Inflammatory macrophage treated with lipopolysaccharide for 4 hours (primary cell): ENCODE measurements at regions not wholly inside any gene's neighbourhood (a gene's known extent, or its start where the extent isn't known, plus 50 kb on each side); places are given as distances from the start of the nearest gene placed in this dataset.
A peak's percentile ranks its signal among the peaks of the same experiment; 100 is the strongest.

Experiments used
- DNase-seq: peaks from one replicate; pipeline ENCODE4 v3.0.0-alpha.2; 2020

DNA sequence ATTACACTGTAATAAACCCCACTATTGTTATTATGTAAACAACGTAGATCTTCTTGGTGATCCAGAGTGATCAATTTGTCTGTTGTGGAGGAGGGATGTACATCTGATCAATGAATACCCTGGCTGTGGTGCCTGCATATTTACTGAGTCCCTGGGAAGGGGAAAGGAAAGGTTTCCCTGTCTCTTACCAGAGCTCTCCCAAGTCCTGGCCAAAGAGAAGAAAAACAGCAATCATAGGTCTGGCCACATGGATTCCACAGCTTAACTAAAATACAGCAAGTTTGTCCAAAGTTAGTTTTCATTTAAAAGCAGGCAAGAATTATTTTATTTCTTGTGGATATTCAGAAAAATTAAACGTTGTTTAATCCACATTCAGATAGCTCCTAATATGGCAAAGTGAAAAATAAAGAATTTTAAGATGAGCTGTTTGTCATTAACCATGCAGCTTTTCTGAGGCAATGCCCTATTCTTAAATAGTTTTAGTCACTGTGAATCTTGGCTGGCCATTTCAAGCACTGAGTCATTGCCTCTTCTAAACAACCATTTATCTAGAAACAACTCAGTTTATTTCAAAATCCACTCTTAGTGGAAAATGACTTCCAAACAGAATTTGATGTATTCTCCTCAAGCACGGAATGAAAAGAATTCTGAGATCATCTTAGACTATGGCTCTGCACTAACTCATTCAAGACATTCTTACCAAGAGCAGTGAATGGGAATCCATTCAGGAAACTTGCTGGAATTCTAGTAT, 1004.4 kb upstream of the CDH2 start:
- DNase-seq, result no peak

DNA sequence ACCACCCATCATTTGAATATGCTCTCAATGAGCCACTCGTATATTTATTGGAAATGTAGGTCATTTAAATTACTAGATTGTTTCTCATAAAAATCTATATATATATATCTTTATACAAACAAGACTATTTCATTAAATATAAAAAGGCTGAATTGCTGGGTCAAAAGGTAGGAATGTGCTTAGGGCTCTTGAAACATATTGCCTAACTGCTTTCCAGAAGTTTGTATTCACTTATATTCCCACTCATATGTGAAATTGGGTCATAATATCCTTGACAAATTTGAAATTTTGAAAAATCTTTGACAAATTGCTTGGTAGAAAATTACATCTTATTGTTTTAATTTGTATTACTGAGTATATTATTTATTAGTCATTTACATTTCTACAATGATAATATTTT, 999.8 kb upstream of the CDH2 start:
- no peak for DNase-seq

DNA sequence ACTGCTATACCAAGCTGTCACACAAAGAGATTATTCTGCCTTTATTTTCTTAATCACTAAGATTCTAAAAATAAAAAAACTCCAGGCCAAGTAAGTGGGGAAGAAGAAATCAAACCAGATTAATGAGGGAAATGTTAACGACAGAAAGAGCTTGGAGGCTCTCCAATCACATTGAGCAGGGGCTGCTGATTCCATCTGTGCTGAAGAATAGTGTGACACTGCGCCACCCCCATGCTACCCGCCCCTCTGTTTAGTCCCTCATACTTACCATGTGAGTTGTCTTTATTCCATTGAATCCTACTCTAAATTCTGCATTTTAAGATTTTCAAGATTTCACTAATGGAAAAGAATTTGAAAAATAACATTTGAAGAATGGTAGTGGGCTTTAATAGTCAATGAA, 998.0 kb upstream of the CDH2 start:
- no peak for DNase-seq

DNA sequence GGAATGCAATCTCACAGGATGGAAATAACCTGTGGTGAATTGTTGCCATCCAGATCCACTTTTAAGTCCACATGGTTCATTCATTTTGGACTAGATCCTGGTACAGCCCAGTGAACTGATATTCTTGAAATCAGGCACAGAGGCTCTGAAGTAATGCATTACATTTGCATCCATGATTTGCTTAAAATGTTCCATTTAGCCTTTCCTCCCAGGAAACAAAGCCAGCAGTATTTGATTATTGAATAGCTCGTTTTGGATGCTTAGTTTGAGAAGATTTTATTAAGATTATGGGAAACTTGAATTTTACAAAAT, 995.8 kb upstream of the CDH2 start:
- DNase-seq, result no peak

DNA sequence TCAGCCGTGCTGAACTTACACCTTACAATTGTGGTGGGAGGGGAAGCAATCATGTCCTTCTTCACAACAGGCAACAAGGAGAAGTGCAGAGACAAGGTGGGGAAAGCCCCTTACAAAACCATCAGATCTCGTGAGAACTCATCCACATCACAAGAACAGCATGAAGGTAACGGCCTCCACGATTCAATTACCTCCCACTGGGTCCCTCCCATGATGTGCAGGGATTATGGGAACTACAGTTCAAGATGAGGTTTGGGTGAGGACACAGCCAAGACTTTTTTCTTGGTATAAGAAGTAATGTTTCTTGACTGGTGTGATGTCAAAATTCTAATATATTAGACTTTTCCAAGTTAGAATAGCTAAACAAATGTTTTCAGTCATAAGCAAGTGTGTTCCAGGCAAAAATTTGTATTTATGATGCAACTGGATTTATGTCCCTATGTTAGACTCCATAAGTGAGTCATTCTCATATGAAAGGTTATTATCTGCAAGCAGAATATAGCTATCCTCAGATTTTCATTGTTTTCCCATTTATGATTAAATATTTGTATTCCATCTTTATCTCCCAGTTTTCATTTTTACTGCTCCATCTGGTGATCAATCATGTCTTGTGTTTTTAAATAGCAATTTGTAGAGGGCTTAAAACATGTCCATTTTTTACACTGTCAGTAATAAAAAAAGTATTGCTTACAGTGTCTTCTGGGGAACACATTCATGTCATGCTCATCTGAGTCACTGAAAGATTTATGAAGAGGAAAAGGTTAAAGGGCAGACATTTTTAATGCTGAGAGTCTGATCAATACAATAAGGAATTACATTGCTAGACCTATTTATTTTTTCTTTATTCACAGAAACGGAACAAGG, 995.2 kb upstream of the CDH2 start:
- DNase-seq, result no peak

DNA sequence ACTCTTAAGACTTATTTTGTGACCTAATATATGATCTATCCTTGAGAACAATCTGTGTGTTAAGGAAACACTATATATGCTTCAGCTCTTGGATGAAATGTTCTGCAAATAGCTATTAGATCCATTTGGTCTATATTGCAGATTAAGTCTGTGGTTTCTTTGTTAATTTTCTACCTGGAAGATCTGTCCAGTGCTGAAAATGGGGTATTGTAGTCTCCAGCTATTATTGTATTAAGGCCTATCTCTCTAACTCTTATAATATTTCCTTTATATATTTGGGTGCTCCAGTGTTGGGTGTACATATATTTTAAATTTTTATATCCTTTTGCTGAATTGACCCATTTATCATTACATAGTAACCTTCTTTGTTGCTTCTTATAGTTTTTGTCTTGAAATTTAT, 992.7 kb upstream of the CDH2 start:
- no peak for DNase-seq

DNA sequence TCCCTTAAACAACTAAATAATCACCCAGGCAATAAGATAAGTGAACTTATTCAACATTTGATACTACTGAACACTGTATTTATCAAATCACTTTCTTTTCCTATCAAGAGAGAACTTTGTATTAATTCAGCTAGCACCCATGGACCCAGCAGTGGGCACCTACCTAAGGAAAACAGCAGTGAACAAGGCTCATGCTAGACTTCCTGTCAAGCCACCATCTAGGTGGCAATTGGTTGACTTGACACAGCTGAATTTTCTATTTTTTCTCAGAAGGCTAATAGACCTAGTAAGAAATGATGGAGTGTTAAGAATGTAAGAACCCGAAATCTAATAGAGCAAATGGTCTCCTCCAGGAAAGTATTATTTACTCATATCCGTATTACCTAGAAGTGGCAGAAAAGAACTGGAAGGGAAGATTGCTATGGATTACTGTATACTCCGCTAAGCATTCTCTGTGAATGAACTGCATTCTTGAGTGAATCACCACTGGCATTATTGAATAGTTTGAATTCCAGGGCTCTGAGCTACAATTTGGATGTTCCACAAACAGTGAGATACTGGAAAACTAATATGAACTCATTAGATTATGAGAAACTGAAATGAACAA, 988.2 kb upstream of the CDH2 start:
- DNase-seq, result no peak

DNA sequence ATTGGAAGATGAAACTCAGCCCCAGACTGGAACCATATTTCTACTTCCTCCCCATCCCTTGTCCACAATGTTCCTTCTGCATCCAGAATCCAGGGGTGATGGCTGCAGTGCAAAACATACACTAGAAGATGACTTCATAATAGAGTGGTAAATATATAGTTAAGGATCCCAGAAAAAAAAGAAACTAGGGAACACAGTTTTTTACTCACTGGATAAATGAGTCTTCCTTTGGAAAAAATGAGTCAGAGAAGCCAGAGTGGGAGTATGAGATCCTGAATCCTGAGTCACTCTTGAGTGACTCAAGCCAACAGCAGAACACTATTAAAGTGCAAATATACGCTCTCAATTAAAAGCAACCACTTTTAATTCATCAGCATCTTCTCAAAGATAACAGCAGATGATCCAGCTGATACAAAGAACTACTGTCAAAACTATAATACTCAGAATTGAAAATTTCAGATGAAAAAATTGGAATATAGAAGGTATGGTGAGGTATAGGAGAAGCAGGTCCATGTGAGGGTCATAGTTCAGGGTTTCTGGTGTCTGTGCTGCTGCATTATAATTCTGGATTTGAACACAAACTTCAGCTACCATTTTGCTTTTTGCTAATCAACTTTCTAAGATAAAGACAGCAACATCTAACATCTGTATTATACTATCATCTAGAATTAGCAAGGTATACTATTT, 987.2 kb upstream of the CDH2 start:
- no peak for DNase-seq

DNA sequence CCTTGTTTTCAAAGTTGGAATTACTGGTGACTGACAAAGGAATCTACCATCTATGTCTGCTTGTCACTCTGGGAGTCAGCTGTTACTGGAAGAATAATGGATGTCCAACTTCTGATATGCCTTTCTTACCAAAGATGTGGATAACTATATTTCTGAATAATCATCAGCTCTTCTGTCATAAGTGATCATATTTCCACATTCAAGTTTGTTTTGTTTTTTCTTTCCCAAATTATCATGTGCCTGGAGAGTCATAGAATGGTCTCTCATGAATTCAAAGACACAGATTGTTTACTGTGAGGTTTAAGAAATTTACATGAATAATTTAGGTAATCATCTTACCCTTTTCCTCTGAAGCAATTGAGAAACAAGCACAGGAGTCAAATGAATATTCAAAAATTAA, 986.7 kb upstream of the CDH2 start:
- no peak for DNase-seq

DNA sequence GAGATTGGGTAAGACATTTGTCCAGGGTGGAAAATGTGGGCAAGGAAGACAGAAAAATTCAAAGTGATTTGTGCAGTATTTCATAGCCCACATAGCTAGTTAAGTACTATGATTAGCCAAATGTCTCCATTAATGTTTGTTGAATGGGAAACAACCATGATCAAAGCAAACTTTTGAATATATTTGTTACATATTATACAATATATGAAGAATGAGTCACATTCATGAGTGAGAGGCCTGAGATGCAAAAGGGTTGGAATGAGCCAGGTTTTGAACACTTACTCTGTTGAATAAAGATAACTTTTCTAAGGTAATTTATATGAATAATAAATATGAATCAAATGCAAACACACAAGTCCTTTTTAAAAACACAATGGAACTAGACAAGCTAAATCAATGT, 984.5 kb upstream of the CDH2 start:
- no peak for DNase-seq

DNA sequence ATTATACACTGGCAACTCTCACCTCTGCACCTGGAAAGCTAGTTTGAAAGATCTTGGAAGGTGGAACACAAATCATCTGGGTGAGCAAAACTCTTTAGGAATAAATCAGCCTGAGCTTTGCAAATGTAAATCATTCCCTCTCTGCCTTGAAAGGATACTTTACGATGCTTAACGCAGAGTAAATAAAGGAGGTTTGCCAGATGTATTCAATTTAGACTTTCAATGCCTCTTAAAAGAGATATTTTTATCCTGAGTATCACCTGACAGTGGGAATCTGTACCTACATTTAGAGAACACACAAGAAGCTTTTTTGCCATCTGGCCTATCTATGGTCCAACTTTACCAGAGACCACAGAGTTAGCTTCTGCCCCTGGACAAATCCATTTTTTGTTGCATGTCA, 983.2 kb upstream of the CDH2 start:
- no peak for DNase-seq

DNA sequence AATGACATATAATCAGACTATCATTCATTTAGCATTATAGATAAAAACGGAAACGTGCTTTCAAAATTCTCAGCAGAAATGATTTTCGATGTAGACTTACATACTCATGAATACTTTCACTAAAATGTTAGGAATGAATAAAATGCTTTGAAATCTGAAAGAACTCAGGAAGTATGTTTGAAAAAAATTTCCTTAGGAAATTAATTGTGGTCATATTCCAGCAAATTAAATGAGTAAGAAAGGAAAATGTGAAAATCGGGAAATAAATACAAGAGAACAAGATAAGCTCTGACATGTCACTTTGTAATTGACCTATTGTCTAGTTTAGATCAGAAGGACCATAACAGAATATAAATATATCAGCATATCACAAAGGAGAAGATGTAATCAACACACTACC, 981.0 kb upstream of the CDH2 start:
- DNase-seq, result no peak

DNA sequence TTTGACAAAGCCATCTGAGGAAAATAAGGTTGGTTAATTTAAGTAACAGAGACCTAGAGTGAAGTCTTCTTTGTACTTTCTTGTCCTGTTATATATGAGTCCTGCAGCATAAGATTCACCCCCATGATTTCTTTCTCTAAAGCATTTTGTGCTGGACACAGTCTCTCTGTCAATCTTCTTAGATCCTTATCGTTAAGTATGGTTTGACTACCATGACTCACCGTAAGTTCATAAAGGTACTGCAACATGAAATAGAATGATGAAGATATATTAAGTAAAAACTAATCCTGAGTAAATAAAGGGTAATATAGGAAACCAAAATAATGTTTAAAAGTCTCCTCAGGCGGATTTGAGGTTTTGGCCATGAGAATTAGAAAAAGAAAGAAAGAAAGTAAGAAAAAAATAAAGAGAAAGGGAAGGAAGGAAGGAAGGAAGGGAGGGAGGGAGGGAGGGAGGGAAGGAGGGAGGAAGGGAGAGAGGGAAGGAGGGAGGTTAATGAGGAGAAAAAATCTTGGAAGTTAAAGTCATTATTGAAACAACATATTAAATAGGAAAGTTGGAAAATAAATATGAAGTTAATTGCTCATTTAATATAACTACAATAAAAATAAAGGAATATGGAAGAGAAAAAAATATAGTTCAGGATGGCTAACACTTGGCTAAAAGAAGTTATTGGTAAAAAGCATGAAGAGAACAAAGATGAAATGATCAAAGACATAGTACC, 980.3 kb upstream of the CDH2 start:
- DNase-seq, result no peak

DNA sequence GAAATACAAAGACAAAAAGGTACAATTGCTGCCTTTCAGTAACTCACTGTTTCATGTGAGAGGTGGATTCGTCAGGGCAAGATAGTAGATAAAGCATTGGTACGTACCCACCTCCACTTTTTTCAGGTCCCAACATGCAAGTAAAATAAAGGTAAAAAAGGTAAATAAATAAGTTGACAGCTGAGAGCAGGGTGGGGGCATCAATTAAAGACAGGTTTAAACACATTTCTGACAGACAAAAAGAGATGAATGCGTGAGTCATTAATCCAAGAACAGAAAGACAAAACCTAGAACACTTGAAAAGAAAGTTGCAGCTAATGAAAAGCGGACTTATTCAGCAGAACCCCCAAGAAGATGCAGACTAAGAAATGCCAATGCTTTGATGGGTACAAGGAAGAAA, 979.6 kb upstream of the CDH2 start:
- no peak for DNase-seq

DNA sequence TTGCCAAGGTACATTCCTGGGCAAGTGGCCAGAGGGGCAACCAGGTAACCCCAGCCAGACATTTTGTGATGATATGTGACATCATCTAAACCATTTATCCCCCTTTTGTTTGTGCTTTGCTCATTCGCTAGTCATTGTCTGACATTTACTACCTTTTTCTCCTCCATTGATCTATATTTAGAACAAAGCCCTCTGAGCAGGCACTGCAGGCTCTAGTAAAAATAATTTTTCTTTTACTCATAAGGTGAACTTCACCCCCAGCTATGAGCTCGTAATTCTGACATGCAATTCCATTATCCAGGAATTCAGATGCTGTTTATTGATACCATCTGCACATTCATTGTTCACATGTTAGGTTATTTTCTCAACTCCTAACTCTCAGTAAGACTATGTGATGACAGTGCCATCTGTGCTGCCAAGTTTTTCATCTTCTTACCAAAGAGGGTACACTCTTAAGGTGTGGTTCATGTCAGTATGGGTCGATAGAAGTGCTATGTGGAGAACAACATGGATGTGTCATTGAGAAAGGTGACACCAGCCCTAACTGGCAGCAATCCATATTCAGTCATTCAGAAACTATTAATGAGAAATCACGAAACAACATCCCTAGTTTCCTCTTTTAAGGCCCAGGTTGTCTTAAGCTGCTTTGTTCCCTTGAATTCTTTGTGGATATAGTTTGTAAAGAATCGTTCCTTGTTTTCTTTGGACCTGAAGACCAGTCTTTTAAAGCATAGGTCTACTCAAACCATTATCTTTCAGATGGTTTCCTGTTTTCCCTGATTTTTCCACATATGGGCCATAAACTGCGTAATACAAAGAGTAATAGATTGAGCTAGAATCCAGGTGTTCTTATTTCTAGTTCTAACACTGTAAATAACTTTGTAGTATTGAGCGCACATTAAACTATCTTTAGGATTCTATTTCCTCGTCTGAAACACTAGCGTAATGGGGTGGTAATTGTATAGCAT, 978.1 kb upstream of the CDH2 start:
- no peak for DNase-seq

DNA sequence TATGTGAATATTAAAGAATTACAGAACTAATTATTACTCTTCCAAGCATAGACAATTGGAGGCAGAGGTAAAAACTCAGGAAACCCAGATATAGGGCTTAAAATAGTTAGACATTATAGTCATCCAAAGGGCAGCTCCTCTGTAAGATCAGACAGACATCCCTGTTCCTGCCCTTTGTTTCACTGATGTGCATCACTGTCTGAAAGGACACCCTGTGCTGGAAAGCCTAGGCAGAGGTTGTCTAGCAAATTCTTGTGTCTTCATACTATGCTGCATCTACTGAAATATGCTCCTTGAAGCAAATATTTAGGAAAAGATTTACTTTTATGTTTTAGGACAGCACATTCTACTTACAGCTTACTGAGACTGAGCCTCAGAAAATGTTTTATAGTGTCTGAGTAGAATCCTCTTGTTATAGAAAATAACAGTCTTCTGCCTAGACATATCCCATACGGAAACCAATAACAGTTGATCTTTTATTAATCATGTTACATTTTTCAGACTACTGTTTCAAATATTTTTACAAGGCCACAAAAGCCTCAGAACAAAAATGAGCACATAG, 977.3 kb upstream of the CDH2 start:
- no peak for DNase-seq

DNA sequence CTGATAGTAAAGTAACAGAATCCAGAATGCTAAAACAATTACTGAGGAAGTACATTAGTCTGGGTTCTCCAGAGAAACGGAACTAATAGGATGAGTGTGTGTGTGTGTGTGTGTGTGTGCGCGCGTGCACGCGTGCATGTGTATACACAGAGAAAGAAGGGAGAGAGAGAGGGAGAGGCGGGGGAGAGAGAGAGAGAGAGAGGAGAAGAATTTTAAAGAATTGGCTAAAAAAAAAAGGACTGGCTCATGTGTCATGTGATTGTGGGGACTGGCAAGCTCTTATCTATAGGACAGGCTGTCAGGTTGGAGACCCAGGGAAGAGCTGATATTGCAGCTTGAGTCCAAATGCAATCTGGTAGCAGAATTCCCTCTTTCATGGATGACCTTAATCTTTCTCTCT, 976.2 kb upstream of the CDH2 start:
- peak; percentile 4 for DNase-seq

DNA sequence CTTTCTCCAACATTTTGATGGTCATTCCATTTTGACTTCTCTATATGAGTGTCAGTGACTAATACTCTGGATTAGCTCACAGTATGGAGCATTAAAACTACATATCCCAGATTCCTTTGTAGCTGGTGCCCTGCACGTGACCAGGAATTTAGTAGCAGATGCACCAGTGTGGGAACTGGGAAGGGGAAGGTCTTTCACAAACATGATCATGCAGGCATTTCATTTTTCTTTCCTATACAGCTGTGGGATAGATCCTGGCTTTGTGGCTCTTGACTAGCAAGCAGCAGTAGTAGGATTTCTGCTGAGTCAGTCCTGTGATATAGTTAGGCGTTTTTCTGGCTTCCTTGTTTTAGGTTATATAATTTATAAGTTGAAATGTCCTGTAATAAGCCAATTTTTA, 971.0 kb upstream of the CDH2 start:
- peak; percentile 49 for DNase-seq

DNA sequence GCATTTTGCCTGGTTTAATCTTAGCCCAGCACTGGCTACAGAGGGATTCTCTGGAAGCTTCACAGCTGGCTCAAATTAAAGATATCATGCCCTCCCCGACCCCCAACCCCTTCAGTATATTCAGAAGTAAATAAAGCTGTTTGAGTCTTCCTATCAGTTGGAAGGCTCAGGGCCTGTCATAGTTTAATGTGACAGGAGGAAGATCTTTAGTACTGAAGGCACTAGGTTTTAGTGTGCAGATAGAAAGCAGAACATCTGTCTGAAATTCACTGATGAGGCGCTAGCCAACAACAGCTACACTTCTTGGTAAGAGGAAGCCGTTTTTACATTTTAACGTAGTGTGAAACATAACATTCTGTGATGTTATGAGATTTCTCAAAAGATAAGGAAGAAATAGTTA, 969.1 kb upstream of the CDH2 start:
- DNase-seq, result no peak

DNA sequence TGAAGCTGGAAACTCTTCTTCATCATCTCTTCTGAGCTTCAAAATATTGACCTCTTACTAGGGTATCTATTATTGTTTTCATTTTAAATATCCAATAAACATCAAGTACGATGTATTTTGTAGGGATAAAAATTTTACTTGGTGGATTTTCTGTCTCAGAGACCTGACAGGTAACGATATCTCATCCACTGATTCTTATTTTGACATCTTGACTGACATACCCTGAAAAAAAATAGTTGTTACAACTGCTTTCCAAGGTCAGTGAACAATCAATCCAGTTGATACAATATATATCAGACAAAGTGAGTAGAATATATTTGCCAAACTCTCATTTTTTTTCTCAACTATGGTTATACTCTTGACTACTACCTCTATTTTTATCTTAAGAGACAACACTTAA, 963.7 kb upstream of the CDH2 start:
- DNase-seq, result no peak

DNA sequence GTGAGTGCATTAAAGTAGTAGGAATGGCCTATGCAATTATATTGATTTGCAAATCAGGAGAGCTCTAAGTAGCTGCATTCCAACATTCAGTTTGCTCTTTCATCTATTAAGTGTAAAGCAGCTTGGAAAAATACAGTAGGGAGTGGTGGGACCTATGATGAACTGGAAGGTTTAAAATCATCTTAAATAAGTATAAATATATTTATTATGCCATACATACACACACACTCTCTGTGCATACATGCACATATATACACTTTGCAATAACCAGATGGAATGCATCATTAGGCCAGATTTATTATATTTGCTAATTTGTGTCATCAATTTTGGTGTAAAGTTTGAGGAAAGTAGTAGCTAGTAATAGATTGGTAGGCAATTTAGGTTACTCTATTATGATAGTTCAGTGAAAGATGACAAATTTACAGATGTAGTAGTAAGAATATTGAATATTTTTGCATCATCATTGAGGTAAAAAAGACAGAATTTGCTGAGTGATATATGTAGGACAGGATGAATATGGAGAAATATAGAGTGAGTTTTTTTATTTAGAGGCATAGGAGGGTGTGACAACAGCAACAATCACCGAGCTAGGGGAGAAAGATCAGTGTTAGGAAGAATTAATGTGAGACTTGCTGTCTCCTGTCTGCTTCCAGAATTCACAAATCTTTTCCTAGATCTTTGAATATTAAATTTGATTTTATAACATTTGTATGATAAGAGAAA, 961.0 kb upstream of the CDH2 start:
- DNase-seq, result no peak
